Right lobe of liver (tissue), 6 donors: ENCODE measurements at regions not wholly inside any gene's neighbourhood (a gene's known extent, or its start where the extent isn't known, plus 50 kb on each side); places are given as distances from the start of the nearest gene placed in this dataset.
A peak's percentile ranks its signal among the peaks of the same experiment; 100 is the strongest.

ENCODE experiments used
- ATAC-seq, 4 donors: fragments of 200-7000 bp; cut with Tn5 transposase; one replicate each; pipeline ENCODE4 v1.9.1; 2020; ENCODE audit warnings: mild to moderate bottlenecking in 4 of 4, moderate library complexity in 4 of 4
- DNase-seq, 3 donors: peaks; one replicate each; pipeline ENCODE4 v3.0.0-alpha.2; 2020
- H3K27ac ChIP-seq, 3 donors: fragments of 200-600 bp; one replicate each; pipeline ENCODE4 v1.8.0; 2022
- H3K27me3 ChIP-seq, 2 donors: fragments of 200-600 bp; one replicate each; pipeline ENCODE4 v1.8.0; 2022
- H3K36me3 ChIP-seq, 4 donors: fragments of 200-600 bp; sonication (generic) in 1 of 4; one replicate each; pipeline versions ENCODE4 v1.5.1 to v1.8.0; 2017 to 2022; ENCODE audit warnings: control low read depth in 1 of 4
- H3K4me1 ChIP-seq, 4 donors: fragments of 200-600 bp; sonication (generic) in 1 of 4; one replicate each; pipeline versions ENCODE4 v1.5.1 to v1.8.0; 2017 to 2022; ENCODE audit warnings: control low read depth in 1 of 4
- H3K4me3 ChIP-seq, 3 donors: fragments of 200-600 bp; one replicate each; pipeline ENCODE4 v1.8.0; 2022
- H3K9me3 ChIP-seq, 4 donors: fragments of 200-600 bp; sonication (generic) in 1 of 4; one replicate each; pipeline versions ENCODE4 v1.5.1 to v1.8.0; 2017 to 2022; ENCODE audit warnings: control low read depth in 1 of 4
- CTCF ChIP-seq, 4 donors: fragments of 200-600 bp in 3 of 4; fragments of 450-650 bp in 1 of 4; IDR thresholded peaks; one replicate each; pipeline versions ENCODE4 v1.5.1 to v1.8.0; 2016 to 2022; ENCODE audit warnings: antibody characterized with exemption in 4 of 4, mild to moderate bottlenecking in 2 of 4
- POLR2A ChIP-seq: fragments of 450-650 bp; IDR thresholded peaks from one replicate; pipeline ENCODE4 v1.6.1; 2017; ENCODE audit warnings: antibody characterized with exemption, mild to moderate bottlenecking
- WGBS: methylation state at CpG from one replicate; pipeline ENCODE4 v1.1.6; 2018; ENCODE audit warnings: low coverage, low lambda C conversion rate; ENCODE audit not compliant: insufficient coverage; ENCODE audit errors: missing lambda C conversion rate; 5-methylcytosine and 5-hydroxymethylcytosine counted together
- intact Hi-C, 2 donors: fragments of 100-400 bp; cut with DNase I; formaldehyde crosslinking; loops; one replicate each; pipeline versions ENCODE4 v1.11.2 to v1.14.1; 2022
- donor health status: DM: no; HTN: yes; CAD: no.
- donor health status: DM: no; HTN: no; CAD: no.
- donor health status: DM: no; HTN: no; CAD: no.
- donor health status: DM: no; HTN: yes; CAD: no.
- donor health status: DM: no; HTN: yes; CAD: no.

GRCh38 chr3:68287101-68287500 is 632.7 kb upstream of the SUCLG2 start:
- Histone ChIP-seq H3K4me1 (no peaks in the 10 kb centered on the region), H3K4me3 (no peak overlapping the region), H3K27me3 (no peaks in the 10 kb centered on the region), H3K9me3 (no peaks in the 10 kb centered on the region), H3K27ac (no peak overlapping the region), H3K36me3 (no peaks in the 10 kb centered on the region)
- TF ChIP-seq POLR2A, result no peak
- no peak for TF ChIP-seq CTCF (IDR thresholded peaks at IDR 0.05)
- DNase-seq, result no peak
- intact Hi-C loops, result no loop called here
- no peak for ATAC-seq
- 77% methylated on average over 8 of the region's 8 CpGs for WGBS

GRCh38 chr3:68274286-68274685 is 619.9 kb upstream of the SUCLG2 start:
- ATAC-seq (no peak), DNase-seq (no peak)
- no peaks in the 10 kb centered on the region for H3K9me3 ChIP-seq
- intact Hi-C loops, result no loop called here
- H3K27ac ChIP-seq, result no peak overlapping the region
- TF ChIP-seq POLR2A, result no peak
- no peak for TF ChIP-seq CTCF (IDR thresholded peaks at IDR 0.05)
- 22% methylated on average over 1 of the region's 1 CpG for WGBS
- no peaks in the 10 kb centered on the region for H3K36me3 ChIP-seq
- no peak overlapping the region for H3K4me3 ChIP-seq
- no peaks in the 10 kb centered on the region for H3K4me1 ChIP-seq
- H3K27me3 ChIP-seq, result no peaks in the 10 kb centered on the region

GRCh38 chr3:68271145-68271544 is 616.7 kb upstream of the SUCLG2 start:
- DNase-seq (no peak), ATAC-seq (no peak)
- Histone ChIP-seq H3K4me1 (no peaks in the 10 kb centered on the region), H3K36me3 (no peaks in the 10 kb centered on the region), H3K27me3 (no peaks in the 10 kb centered on the region), H3K4me3 (no peak overlapping the region), H3K9me3 (no peaks in the 10 kb centered on the region), H3K27ac (no peak overlapping the region)
- TF ChIP-seq POLR2A (no peak), CTCF (IDR thresholded peaks at IDR 0.05) (no peak)
- WGBS, result 77% methylated on average over 2 of the region's 2 CpGs
- intact Hi-C loops, result no loop called here

GRCh38 chr3:68256635-68257223 is 602.3 kb upstream of the SUCLG2 start:
- no peaks in the 10 kb centered on the region for H3K36me3 ChIP-seq
- H3K27ac ChIP-seq, result no peak overlapping the region
- H3K9me3 ChIP-seq, result no peaks in the 10 kb centered on the region
- intact Hi-C loops, result no loop called here
- peak in 1 of 3 donors; percentile 15 for DNase-seq
- H3K4me3 ChIP-seq, result no peak overlapping the region
- peak in 1 of 4 donors; percentile 22 for ATAC-seq
- H3K27me3 ChIP-seq, result no peaks in the 10 kb centered on the region
- WGBS, result 65% methylated on average over 3 of the region's 3 CpGs
- H3K4me1 ChIP-seq, result no peaks in the 10 kb centered on the region
- TF ChIP-seq CTCF (IDR thresholded peaks at IDR 0.05) (peak; percentile 34 to 48 (median 42)), POLR2A (no peak)

- DNase-seq (no peak), ATAC-seq (no peak)
- WGBS, result 78% methylated on average over 2 of the region's 2 CpGs
- Histone ChIP-seq H3K4me1 (no peaks in the 10 kb centered on the region), H3K9me3 (no peaks in the 10 kb centered on the region), H3K36me3 (no peaks in the 10 kb centered on the region), H3K27me3 (no peaks in the 10 kb centered on the region), H3K27ac (no peak overlapping the region), H3K4me3 (no peak overlapping the region)
- no peak for TF ChIP-seq CTCF (IDR thresholded peaks at IDR 0.05)
- no peak for TF ChIP-seq POLR2A
- intact Hi-C loops, result no loop called here
Measured at GRCh38 chr3:68249265-68249664, 594.9 kb upstream of the SUCLG2 start.
